ENCODE measurements at regions not wholly inside any gene's neighbourhood (a gene's known extent, or its start where the extent isn't known, plus 50 kb on each side); places are given as distances from the start of the nearest gene placed in this dataset.

GRCh38 chr20:57090590-57091560 lies 175.6 kb downstream of the BMP7 start:
- Mint-ChIP-seq H3K4me3 (no peak overlapping the region), H3K27ac (peak overlapping the region; percentile 41), H3K9me3 (no peaks in the 10 kb centered on the region), H3K36me3 (ENCODE audit: low read depth) (no peaks in the 10 kb centered on the region), H3K27me3 (ENCODE audit: low read depth) (no peaks in the 10 kb centered on the region), H3K4me1 (ENCODE audit: low read depth) (peaks cover 8% of the 10 kb centered on the region)

GRCh38 chr20:57091748-57092111 lies 174.7 kb downstream of the BMP7 start:
- peaks cover 8% of the 10 kb centered on the region for H3K4me1 Mint-ChIP-seq (ENCODE audit: low read depth)
- H3K36me3 Mint-ChIP-seq (ENCODE audit: low read depth) = no peaks in the 10 kb centered on the region
- H3K9me3 Mint-ChIP-seq = no peaks in the 10 kb centered on the region
- H3K27ac Mint-ChIP-seq = no peak overlapping the region
- H3K4me3 Mint-ChIP-seq = no peak overlapping the region
- H3K27me3 Mint-ChIP-seq (ENCODE audit: low read depth) = no peaks in the 10 kb centered on the region

GRCh38 chr20:57092112-57092899 lies 174.1 kb downstream of the BMP7 start:
- Mint-ChIP-seq H3K9me3 (no peaks in the 10 kb centered on the region), H3K4me3 (no peak overlapping the region), H3K27ac (no peak overlapping the region)

GRCh38 chr20:57092900-57093530 lies 173.4 kb downstream of the BMP7 start:
- H3K36me3 Mint-ChIP-seq (ENCODE audit: low read depth) = no peaks in the 10 kb centered on the region
- H3K4me1 Mint-ChIP-seq (ENCODE audit: low read depth) = peaks cover 8% of the 10 kb centered on the region
- H3K4me3 Mint-ChIP-seq = no peak overlapping the region
- H3K9me3 Mint-ChIP-seq = no peaks in the 10 kb centered on the region
- no peaks in the 10 kb centered on the region for H3K27me3 Mint-ChIP-seq (ENCODE audit: low read depth)
- H3K27ac Mint-ChIP-seq = no peak overlapping the region

More at GRCh38 chr20:57092112-57092899, 174.1 kb downstream of the BMP7 start:
- Mint-ChIP-seq H3K27me3 (ENCODE audit: low read depth) (no peaks in the 10 kb centered on the region), H3K4me1 (ENCODE audit: low read depth) (peaks cover 8% of the 10 kb centered on the region), H3K36me3 (ENCODE audit: low read depth) (no peaks in the 10 kb centered on the region)

GRCh38 chr20:57093766-57094165 lies 172.7 kb downstream of the BMP7 start:
- H3K27ac Mint-ChIP-seq = no peak overlapping the region
- H3K4me3 Mint-ChIP-seq = no peak overlapping the region
- no peaks in the 10 kb centered on the region for H3K9me3 Mint-ChIP-seq
- H3K27me3 Mint-ChIP-seq (ENCODE audit: low read depth) = no peaks in the 10 kb centered on the region
- peaks cover 8% of the 10 kb centered on the region for H3K4me1 Mint-ChIP-seq (ENCODE audit: low read depth)
- H3K36me3 Mint-ChIP-seq (ENCODE audit: low read depth) = no peaks in the 10 kb centered on the region

- Mint-ChIP-seq H3K27ac (no peak overlapping the region), H3K9me3 (no peaks in the 10 kb centered on the region), H3K4me3 (no peak overlapping the region), H3K4me1 (ENCODE audit: low read depth) (peaks cover 8% of the 10 kb centered on the region), H3K36me3 (ENCODE audit: low read depth) (no peaks in the 10 kb centered on the region), H3K27me3 (ENCODE audit: low read depth) (no peaks in the 10 kb centered on the region)
These were observed 172.1 kb downstream of the BMP7 start for GRCh38 chr20:57094252-57094891.

GRCh38 chr20:57094991-57095390 lies 171.4 kb downstream of the BMP7 start:
- no peak overlapping the region for H3K4me3 Mint-ChIP-seq
- H3K27ac Mint-ChIP-seq = no peak overlapping the region
- no peaks in the 10 kb centered on the region for H3K9me3 Mint-ChIP-seq
- H3K27me3 Mint-ChIP-seq (ENCODE audit: low read depth) = no peaks in the 10 kb centered on the region
- H3K36me3 Mint-ChIP-seq (ENCODE audit: low read depth) = no peaks in the 10 kb centered on the region
- H3K4me1 Mint-ChIP-seq (ENCODE audit: low read depth) = peaks cover 8% of the 10 kb centered on the region

- no peak overlapping the region for H3K4me3 Mint-ChIP-seq
- no peaks in the 10 kb centered on the region for H3K36me3 Mint-ChIP-seq (ENCODE audit: low read depth)
These were observed 171.0 kb downstream of the BMP7 start for GRCh38 chr20:57095426-57095825.

GRCh38 chr20:57097245-57097915 lies 169.1 kb downstream of the BMP7 start:
- H3K27ac Mint-ChIP-seq = no peak overlapping the region
- no peaks in the 10 kb centered on the region for H3K9me3 Mint-ChIP-seq
- H3K36me3 Mint-ChIP-seq (ENCODE audit: low read depth) = no peaks in the 10 kb centered on the region
- H3K4me1 Mint-ChIP-seq (ENCODE audit: low read depth) = peaks cover under 1% of the 10 kb centered on the region
- H3K27me3 Mint-ChIP-seq (ENCODE audit: low read depth) = no peaks in the 10 kb centered on the region
- no peak overlapping the region for H3K4me3 Mint-ChIP-seq

More at GRCh38 chr20:57095426-57095825, 171.0 kb downstream of the BMP7 start:
- Mint-ChIP-seq H3K27me3 (ENCODE audit: low read depth) (no peaks in the 10 kb centered on the region), H3K9me3 (no peaks in the 10 kb centered on the region), H3K27ac (no peak overlapping the region), H3K4me1 (ENCODE audit: low read depth) (peaks cover 8% of the 10 kb centered on the region)

- no peaks in the 10 kb centered on the region for H3K36me3 Mint-ChIP-seq (ENCODE audit: low read depth)
- peaks cover 3% of the 10 kb centered on the region for H3K27me3 Mint-ChIP-seq (ENCODE audit: low read depth)
- H3K4me1 Mint-ChIP-seq (ENCODE audit: low read depth) = no peaks in the 10 kb centered on the region
- no peaks in the 10 kb centered on the region for H3K9me3 Mint-ChIP-seq
- H3K27ac Mint-ChIP-seq = no peak overlapping the region
- no peak overlapping the region for H3K4me3 Mint-ChIP-seq
These were observed 164.3 kb downstream of the BMP7 start for GRCh38 chr20:57102160-57102559.

GRCh38 chr20:57102566-57102965 lies 163.9 kb downstream of the BMP7 start:
- H3K36me3 Mint-ChIP-seq (ENCODE audit: low read depth) = no peaks in the 10 kb centered on the region
- no peak overlapping the region for H3K4me3 Mint-ChIP-seq
- peaks cover 3% of the 10 kb centered on the region for H3K27me3 Mint-ChIP-seq (ENCODE audit: low read depth)
- no peaks in the 10 kb centered on the region for H3K9me3 Mint-ChIP-seq
- no peaks in the 10 kb centered on the region for H3K4me1 Mint-ChIP-seq (ENCODE audit: low read depth)
- no peak overlapping the region for H3K27ac Mint-ChIP-seq

- no peaks in the 10 kb centered on the region for H3K4me1 Mint-ChIP-seq (ENCODE audit: low read depth)
- peaks cover 3% of the 10 kb centered on the region for H3K27me3 Mint-ChIP-seq (ENCODE audit: low read depth)
- H3K9me3 Mint-ChIP-seq = no peaks in the 10 kb centered on the region
- no peak overlapping the region for H3K4me3 Mint-ChIP-seq
- H3K27ac Mint-ChIP-seq = no peak overlapping the region
- no peaks in the 10 kb centered on the region for H3K36me3 Mint-ChIP-seq (ENCODE audit: low read depth)
These were observed 163.2 kb downstream of the BMP7 start for GRCh38 chr20:57103146-57103800.

- Mint-ChIP-seq H3K9me3 (no peaks in the 10 kb centered on the region), H3K36me3 (ENCODE audit: low read depth) (no peaks in the 10 kb centered on the region), H3K4me3 (no peak overlapping the region), H3K4me1 (ENCODE audit: low read depth) (no peaks in the 10 kb centered on the region), H3K27me3 (ENCODE audit: low read depth) (peaks cover 3% of the 10 kb centered on the region), H3K27ac (no peak overlapping the region)
These were observed 162.3 kb downstream of the BMP7 start for GRCh38 chr20:57104113-57104512.

Data from T-helper 1 cell treated with Interleukin-12 subunit alpha and Interleukin-12 subunit beta and Interleukin-4 antibody, amounts not matched to agents 30 μg/mL and 1 μg/mL, for 36 hours (primary cell).